Muscle of arm (tissue), 1 donor: ENCODE measurements at regions not wholly inside any gene's neighbourhood (a gene's known extent, or its start where the extent isn't known, plus 50 kb on each side); places are given as distances from the start of the nearest gene placed in this dataset.

Experiments
- DNase-seq: peaks from one replicate; pipeline ENCODE4 v3.0.0-alpha.2; 2013

GRCh38 chr20:58017970-58018530 lies 210.4 kb downstream of the ANKRD60 start:
- no peak for DNase-seq

- no peak for DNase-seq
Observed at GRCh38 chr20:58017231-58017969, 211.1 kb downstream of the ANKRD60 start.

- DNase-seq, result no peak
Observed at GRCh38 chr20:58016779-58017178, 211.7 kb downstream of the ANKRD60 start.

GRCh38 chr20:58014628-58015315 lies 213.7 kb downstream of the ANKRD60 start:
- DNase-seq, result no peak

GRCh38 chr20:58012731-58013510 lies 215.5 kb downstream of the ANKRD60 start:
- DNase-seq, result no peak

- DNase-seq, result no peak
Observed at GRCh38 chr20:58011947-58012610, 216.4 kb downstream of the ANKRD60 start.

GRCh38 chr20:58011106-58011946 lies 217.1 kb downstream of the ANKRD60 start:
- no peak for DNase-seq

- DNase-seq, result no peak
Observed at GRCh38 chr20:58010666-58011065, 217.8 kb downstream of the ANKRD60 start.

GRCh38 chr20:58010186-58010585 lies 218.3 kb downstream of the ANKRD60 start:
- DNase-seq, result no peak

GRCh38 chr20:58008866-58009265 lies 219.6 kb downstream of the ANKRD60 start:
- no peak for DNase-seq

GRCh38 chr20:58008413-58008812 lies 220.0 kb downstream of the ANKRD60 start:
- DNase-seq, result no peak

GRCh38 chr20:58007947-58008346 lies 220.5 kb downstream of the ANKRD60 start:
- DNase-seq, result no peak

- DNase-seq, result no peak
Observed at GRCh38 chr20:58006346-58007316, 221.8 kb downstream of the ANKRD60 start.

- DNase-seq, result no peak
Observed at GRCh38 chr20:58005581-58006345, 222.7 kb downstream of the ANKRD60 start.

GRCh38 chr20:58004900-58005299 lies 223.6 kb downstream of the ANKRD60 start:
- DNase-seq, result no peak

GRCh38 chr20:58004146-58004545 lies 224.3 kb downstream of the ANKRD60 start:
- no peak for DNase-seq

GRCh38 chr20:58003525-58003924 lies 224.9 kb downstream of the ANKRD60 start:
- DNase-seq, result no peak

- no peak for DNase-seq
Observed at GRCh38 chr20:58002901-58003300, 225.6 kb downstream of the ANKRD60 start.

- no peak for DNase-seq
Observed at GRCh38 chr20:58001946-58002345, 226.5 kb downstream of the ANKRD60 start.
